ENCODE measurements at regions not wholly inside any gene's neighbourhood (a gene's known extent, or its start where the extent isn't known, plus 50 kb on each side); places are given as distances from the start of the nearest gene placed in this dataset.

GRCh38 chr7:17239046-17239445, 59.4 kb upstream of the AHR start:
- TF ChIP-seq EZH2 (IDR thresholded peaks at IDR 0.05; ENCODE audit: low read length, missing control alignments), result no peak
- TF ChIP-seq CTCF (conservative IDR thresholded peaks at IDR 0.05 in 1 of 2, IDR thresholded peaks at IDR 0.05 in 1 of 2; ENCODE audit: low read depth in 1 of 2, low read length in 2 of 2), result no peak

All from fibroblast of lung (primary cell).